SK-N-SH (cell line): ENCODE measurements at regions not wholly inside any gene's neighbourhood (a gene's known extent, or its start where the extent isn't known, plus 50 kb on each side); places are given as distances from the start of the nearest gene placed in this dataset.

Experiments
- CTCF ChIA-PET: fragments of 300-600, 350-600 bp; formaldehyde crosslinking; extraction: SDS; loops from one replicate; lab custom pipeline; 2021; lab: Yijun Ruan, JAX
- POLR2A ChIA-PET: fragments of 350-600 bp; sonication (Branson Sonifier 250); formaldehyde crosslinking; extraction: SDS; loops from one replicate; lab custom pipeline; 2020; ENCODE audit warnings: antibody characterized with exemption, inconsistent platforms; lab: Yijun Ruan, JAX
- DNase-seq: peaks from one replicate; pipeline ENCODE4 v3.0.0; 2012
- H2AFZ ChIP-seq: fragments of 200-600 bp; sonication (generic); 2 replicates; pipeline ENCODE4 v1.8.1; 2016; ENCODE audit warnings: antibody characterized with exemption, mild to moderate bottlenecking, low read depth
- H3F3A ChIP-seq: fragments of 200-600 bp; sonication (generic); replicated peaks from 2 replicates; pipeline ENCODE3; 2016; ENCODE audit warnings: antibody characterized with exemption, mild to moderate bottlenecking; ENCODE audit not compliant: insufficient read depth
- H3K27ac ChIP-seq, 2 experiments: fragments of 200-500 bp in 1 of 2; fragments of 200-600 bp in 1 of 2; sonication (Bioruptor generic) in 1 of 2; sonication (generic), shearing (Covaris generic) in 1 of 2; 2 replicates each; pipeline versions ENCODE4 v1.5.1 to v1.6.1; 2014 to 2016; ENCODE audit warnings: low read depth in 2 of 2, inconsistent platforms in 1 of 2, low read length in 1 of 2, mild to moderate bottlenecking in 1 of 2, mixed read lengths in 1 of 2
- H3K27me3 ChIP-seq: fragments of 200-600 bp; sonication (generic), shearing (Covaris generic); 2 replicates; pipeline ENCODE4 v1.6.1; 2016; ENCODE audit warnings: mixed run types; ENCODE audit not compliant: insufficient read depth
- H3K36me3 ChIP-seq, 2 experiments: fragments of 200-500 bp in 1 of 2; fragments of 200-600 bp in 1 of 2; sonication (Bioruptor generic) in 1 of 2; sonication (generic) in 1 of 2; replicated peaks in 1 of 2; 2 replicates each; pipeline versions ENCODE3 to v1.5.1; 2014 to 2016; ENCODE audit warnings: low read length in 1 of 2, mild to moderate bottlenecking in 1 of 2; ENCODE audit not compliant: insufficient read depth in 2 of 2, control insufficient read depth in 1 of 2
- H3K4me1 ChIP-seq, 2 experiments: fragments of 200-500 bp in 1 of 2; fragments of 200-600 bp in 1 of 2; sonication (Bioruptor generic) in 1 of 2; sonication (generic), shearing (Covaris generic) in 1 of 2; 2 replicates each; pipeline versions ENCODE4 v1.5.1 to v1.6.1; 2014 to 2016; ENCODE audit warnings: low read depth in 1 of 2, low read length in 1 of 2, mixed run types in 1 of 2; ENCODE audit not compliant: insufficient read depth in 2 of 2, control insufficient read depth in 1 of 2
- H3K4me2 ChIP-seq: fragments of 200-600 bp; sonication (generic), shearing (Covaris generic); 2 replicates; pipeline ENCODE4 v1.6.1; 2017; ENCODE audit warnings: mixed run types
- H3K4me3 ChIP-seq, 2 experiments: fragments of 200-500 bp in 1 of 2; fragments of 200-600 bp in 1 of 2; sonication (Bioruptor generic) in 1 of 2; sonication (generic), shearing (Covaris generic) in 1 of 2; 2 replicates each; pipeline versions ENCODE4 v1.5.1 to v1.8.1; 2014 to 2016; ENCODE audit warnings: low read depth in 2 of 2, inconsistent platforms in 1 of 2, low read length in 1 of 2, mild to moderate bottlenecking in 1 of 2, mixed read lengths in 1 of 2, moderate library complexity in 1 of 2
- H3K79me2 ChIP-seq: fragments of 200-600 bp; sonication (generic); 2 replicates; pipeline ENCODE4 v1.8.1; 2017; ENCODE audit warnings: mild to moderate bottlenecking; ENCODE audit not compliant: insufficient read depth
- H3K9ac ChIP-seq: fragments of 200-600 bp; sonication (generic); 2 replicates; pipeline ENCODE4 v1.6.1; 2017; ENCODE audit warnings: mixed run types
- H3K9me2 ChIP-seq: fragments of 200-600 bp; sonication (generic); 2 replicates; pipeline ENCODE4 v1.6.1; 2017; ENCODE audit warnings: mixed run types
- H3K9me3 ChIP-seq: fragments of 200-600 bp; sonication (generic); 2 replicates; pipeline ENCODE4 v1.6.1; 2017; ENCODE audit warnings: mixed run types, mild to moderate bottlenecking, moderate library complexity
- H4K20me1 ChIP-seq: fragments of 200-600 bp; sonication (generic); 2 replicates; pipeline ENCODE4 v1.6.1; 2017; ENCODE audit warnings: mild to moderate bottlenecking, mixed run types; ENCODE audit not compliant: insufficient read depth
- FOSL2 ChIP-seq: IDR thresholded peaks from 2 replicates; pipeline ENCODE4 v1.4.0; 2012; ENCODE audit warnings: low read depth, mild to moderate bottlenecking, moderate library complexity, borderline replicate concordance
- FOXJ3 ChIP-seq: sonication (generic); formaldehyde crosslinking; IDR thresholded peaks from 2 replicates; pipeline ENCODE4 v1.5.1; 2020; ENCODE audit warnings: mild to moderate bottlenecking, missing genetic modification reagents
- GABPA ChIP-seq: IDR thresholded peaks from 2 replicates; pipeline ENCODE4 v1.4.0; 2012; ENCODE audit warnings: low read depth, mild to moderate bottlenecking
- GATA2 ChIP-seq: sonication (generic); formaldehyde crosslinking; IDR thresholded peaks from 2 replicates; pipeline ENCODE4 v1.5.0; 2020; ENCODE audit warnings: mild to moderate bottlenecking, missing genetic modification reagents
- MAX ChIP-seq: IDR thresholded peaks from 2 replicates; pipeline ENCODE4 v1.4.0; 2012; ENCODE audit warnings: low read depth
- MEF2A ChIP-seq: IDR thresholded peaks from 2 replicates; pipeline ENCODE4 v1.4.0; 2012; ENCODE audit warnings: low read depth, borderline replicate concordance
- NFIC ChIP-seq: IDR thresholded peaks from 2 replicates; pipeline ENCODE4 v1.4.0; 2012; ENCODE audit warnings: borderline replicate concordance
- PBX3 ChIP-seq: IDR thresholded peaks from 2 replicates; pipeline ENCODE4; 2012
- POLR2AphosphoS5 ChIP-seq: IDR thresholded peaks from 2 replicates; pipeline ENCODE4 v1.6.1; 2012; ENCODE audit warnings: low read depth, low read length
- RAD21 ChIP-seq: IDR thresholded peaks from 2 replicates; pipeline ENCODE4 v1.6.1; 2012; ENCODE audit warnings: mild to moderate bottlenecking, low read length
- RCOR1 ChIP-seq: fragments of 150-350 bp; IDR thresholded peaks from 2 replicates; pipeline ENCODE4 v1.6.1; 2017; ENCODE audit warnings: antibody characterized with exemption, low read length
- TEAD4 ChIP-seq: IDR thresholded peaks from 2 replicates; pipeline ENCODE4 v1.4.0; 2012; ENCODE audit warnings: mild to moderate bottlenecking, borderline replicate concordance; ENCODE audit not compliant: insufficient read depth
- USF1 ChIP-seq: IDR thresholded peaks from 2 replicates; pipeline ENCODE4 v1.4.0; 2012; ENCODE audit warnings: low read depth, borderline replicate concordance
- YY1 ChIP-seq: IDR thresholded peaks from 2 replicates; pipeline ENCODE4 v1.4.0; 2012; ENCODE audit warnings: low read depth, mild to moderate bottlenecking
- ZBTB33 ChIP-seq: IDR thresholded peaks from 2 replicates; pipeline ENCODE4 v1.4.0; 2012; ENCODE audit warnings: low read depth, borderline replicate concordance
- WGBS: methylation state at CpG from one replicate; pipeline ENCODE4 v1.1.6; 2017; ENCODE audit warnings: low lambda C conversion rate; 5-methylcytosine and 5-hydroxymethylcytosine counted together

- Histone ChIP-seq H3K79me2 (no peaks in the 10 kb centered on the region), H3K9ac (no peak overlapping the region), H2AFZ (no peak overlapping the region), H3K27ac (no peak overlapping the region), H3F3A (no peaks in the 10 kb centered on the region), H3K4me3 (no peak overlapping the region), H3K4me1 (peaks cover 0 to 3% of the 10 kb centered on the region in 2 experiments; a peak in 1 of 4 replicates), H3K9me3 (no peaks in the 10 kb centered on the region), H3K9me2 (no peaks in the 10 kb centered on the region), H3K36me3 (no peaks in the 10 kb centered on the region), H3K4me2 (no peak overlapping the region), H3K27me3 (no peaks in the 10 kb centered on the region), H4K20me1 (no peaks in the 10 kb centered on the region)
- CTCF ChIA-PET = no interaction called here
- no peak for DNase-seq
- POLR2A ChIA-PET = no interaction called here
- 21% methylated on average over 3 of the region's 4 CpGs for WGBS
- TF ChIP-seq ZBTB33 (no peak), FOXJ3 (CRISPR knock-in tag) (no peak), RAD21 (0 out of 2 replicates have a peak, but pooled peaks have one; percentile 7), TEAD4 (no peak)
- TF ChIP-seq, all 33 proteins: peak for 1
Observed at GRCh38 chr12:131348646-131349045, 362.2 kb upstream of the SFSWAP start.

GRCh38 chr12:131349397-131350127 is 361.3 kb upstream of the SFSWAP start:
- no peak for DNase-seq
- H3K4me3 ChIP-seq = no peak overlapping the region
- no peak overlapping the region for H2AFZ ChIP-seq
- H3K27me3 ChIP-seq = no peaks in the 10 kb centered on the region
- WGBS = 64% methylated on average over 20 of the region's 20 CpGs
- H3K79me2 ChIP-seq = no peaks in the 10 kb centered on the region
- H3K9me3 ChIP-seq = no peaks in the 10 kb centered on the region
- no peaks in the 10 kb centered on the region for H3K36me3 ChIP-seq
- H3K4me2 ChIP-seq = no peak overlapping the region
- no peaks in the 10 kb centered on the region for H3K9me2 ChIP-seq
- no peaks in the 10 kb centered on the region for H3F3A ChIP-seq
- CTCF ChIA-PET = no interaction called here
- H3K27ac ChIP-seq = no peak overlapping the region
- no peak for TF ChIP-seq YY1
- TF ChIP-seq RCOR1 = no peak
- TF ChIP-seq GABPA = no peak
- POLR2A ChIA-PET = no interaction called here
- no peaks in the 10 kb centered on the region for H4K20me1 ChIP-seq
- H3K4me1 ChIP-seq = peaks cover 0 to 3% of the 10 kb centered on the region in 2 experiments; a peak in 1 of 4 replicates
- no peak overlapping the region for H3K9ac ChIP-seq

GRCh38 chr12:131350943-131351318 is 360.0 kb upstream of the SFSWAP start:
- ChIA-PET CTCF (no interaction called here), POLR2A (interaction anchor here (0.7 kb wide), 1 partner anchor 75 kb away, joined by 5 read pairs; no protein-coding TSS in a partner anchor)
- H4K20me1 ChIP-seq = no peaks in the 10 kb centered on the region
- WGBS = 21% methylated on average over 2 of the region's 3 CpGs
- H3K9me2 ChIP-seq = no peaks in the 10 kb centered on the region
- no peak overlapping the region for H3K9ac ChIP-seq
- TF ChIP-seq RAD21 = no peak
- no peak for TF ChIP-seq FOXJ3 (CRISPR knock-in tag)
- no peak for TF ChIP-seq PBX3
- no peak for TF ChIP-seq MAX
- TF ChIP-seq POLR2AphosphoS5 = no peak
- no peak for TF ChIP-seq ZBTB33
- TF ChIP-seq GATA2 = no peak
- no peak for TF ChIP-seq FOSL2
- no peak for TF ChIP-seq GABPA
- no peak for TF ChIP-seq USF1
- TF ChIP-seq MEF2A = no peak
- TF ChIP-seq NFIC = no peak
- no peaks in the 10 kb centered on the region for H3K36me3 ChIP-seq
- H3K79me2 ChIP-seq = no peaks in the 10 kb centered on the region
- no peak for DNase-seq
- H3K9me3 ChIP-seq = no peaks in the 10 kb centered on the region
- no peaks in the 10 kb centered on the region for H3F3A ChIP-seq
- no peaks in the 10 kb centered on the region for H3K27me3 ChIP-seq
- H3K4me3 ChIP-seq = no peak overlapping the region
- no peak overlapping the region for H3K4me2 ChIP-seq
- no peak overlapping the region for H3K27ac ChIP-seq
- peaks cover 0 to 3% of the 10 kb centered on the region in 2 experiments; a peak in 1 of 4 replicates for H3K4me1 ChIP-seq
- no peak overlapping the region for H2AFZ ChIP-seq
